ENCODE measurements at regions not wholly inside any gene's neighbourhood (a gene's known extent, or its start where the extent isn't known, plus 50 kb on each side); places are given as distances from the start of the nearest gene placed in this dataset.

DNA sequence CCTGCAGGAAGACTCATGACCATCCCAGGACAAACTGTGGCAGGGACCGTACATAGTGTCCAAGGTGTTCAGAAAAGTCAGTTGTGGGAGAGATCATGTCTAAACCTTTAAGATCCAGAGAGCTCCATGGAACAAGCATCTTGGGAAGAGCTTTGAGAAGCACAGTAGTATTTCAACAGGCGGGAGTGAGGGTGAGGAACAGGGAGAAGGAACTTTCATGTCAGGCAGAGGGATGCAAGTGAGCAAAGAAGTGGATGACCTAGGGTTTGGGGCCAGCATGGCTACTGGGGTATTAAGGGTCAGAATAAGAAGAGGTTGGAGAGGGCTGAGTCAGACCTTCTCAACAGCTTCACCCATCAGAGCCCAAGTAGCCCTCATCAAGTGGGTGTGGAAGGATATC is 147.9 kb upstream of the ETV3 start:
- TF ChIP-seq, protein P1, sequence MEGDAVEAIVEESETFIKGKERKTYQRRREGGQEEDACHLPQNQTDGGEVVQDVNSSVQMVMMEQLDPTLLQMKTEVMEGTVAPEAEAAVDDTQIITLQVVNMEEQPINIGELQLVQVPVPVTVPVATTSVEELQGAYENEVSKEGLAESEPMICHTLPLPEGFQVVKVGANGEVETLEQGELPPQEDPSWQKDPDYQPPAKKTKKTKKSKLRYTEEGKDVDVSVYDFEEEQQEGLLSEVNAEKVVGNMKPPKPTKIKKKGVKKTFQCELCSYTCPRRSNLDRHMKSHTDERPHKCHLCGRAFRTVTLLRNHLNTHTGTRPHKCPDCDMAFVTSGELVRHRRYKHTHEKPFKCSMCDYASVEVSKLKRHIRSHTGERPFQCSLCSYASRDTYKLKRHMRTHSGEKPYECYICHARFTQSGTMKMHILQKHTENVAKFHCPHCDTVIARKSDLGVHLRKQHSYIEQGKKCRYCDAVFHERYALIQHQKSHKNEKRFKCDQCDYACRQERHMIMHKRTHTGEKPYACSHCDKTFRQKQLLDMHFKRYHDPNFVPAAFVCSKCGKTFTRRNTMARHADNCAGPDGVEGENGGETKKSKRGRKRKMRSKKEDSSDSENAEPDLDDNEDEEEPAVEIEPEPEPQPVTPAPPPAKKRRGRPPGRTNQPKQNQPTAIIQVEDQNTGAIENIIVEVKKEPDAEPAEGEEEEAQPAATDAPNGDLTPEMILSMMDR (IDR thresholded peaks at IDR 0.05; ENCODE audit: insufficient read depth, low read depth, low read length): no peak
- no peak for TF ChIP-seq EZH2 (IDR thresholded peaks at IDR 0.05; ENCODE audit: insufficient read depth, low read length)
